ENCODE measurements at regions not wholly inside any gene's neighbourhood (a gene's known extent, or its start where the extent isn't known, plus 50 kb on each side); places are given as distances from the start of the nearest gene placed in this dataset.

- TF ChIP-seq POLR2A (IDR thresholded peaks at IDR 0.05) = no peak
- no peak for TF ChIP-seq CTCF (IDR thresholded peaks at IDR 0.05)
Measured at GRCh38 chr15:77812664-77813063, 180.0 kb upstream of the LINGO1 start.

Measured in esophagus squamous epithelium (tissue), 4 donors.